Mammary epithelial cell (primary cell): ENCODE measurements at regions not wholly inside any gene's neighbourhood (a gene's known extent, or its start where the extent isn't known, plus 50 kb on each side); places are given as distances from the start of the nearest gene placed in this dataset.

Source experiments
- CTCF ChIP-seq, 2 donors: IDR thresholded peaks in 1 of 2; conservative IDR thresholded peaks in 1 of 2; 2 replicates each; pipeline ENCODE4 v1.5.1; 2011 to 2012; ENCODE audit warnings: inconsistent platforms in 2 of 2, low read length in 2 of 2, mild to moderate bottlenecking in 2 of 2, control low read depth in 1 of 2, low read depth in 1 of 2; ENCODE audit not compliant: insufficient read depth in 1 of 2; ENCODE audit errors: extremely low read depth in 1 of 2
- EZH2 ChIP-seq: IDR thresholded peaks from 2 replicates; pipeline ENCODE4 v1.6.1; 2012; ENCODE audit warnings: low read length, inconsistent platforms, borderline replicate concordance

GRCh38 chr16:85221771-85222154 is 109.5 kb upstream of the CIBAR2 start:
- no peak for TF ChIP-seq CTCF (conservative IDR thresholded peaks at IDR 0.05 in 1 of 2, IDR thresholded peaks at IDR 0.05 in 1 of 2; ENCODE audit: extremely low read depth in 1 of 2, insufficient read depth in 1 of 2, low read depth in 1 of 2, low read length in 2 of 2)
- TF ChIP-seq EZH2 = no peak
